22Rv1 (cell line): ENCODE measurements at regions not wholly inside any gene's neighbourhood (a gene's known extent, or its start where the extent isn't known, plus 50 kb on each side); places are given as distances from the start of the nearest gene placed in this dataset.

Source experiments
- H3K27ac ChIP-seq: fragments of 450-650 bp; 2 replicates; pipeline ENCODE4 v1.5.1; 2017
- ZFX ChIP-seq: fragments of 450-650 bp; IDR thresholded peaks from 2 replicates; pipeline ENCODE4 v1.6.1; 2017; ENCODE audit warnings: antibody characterized with exemption, borderline replicate concordance
- TF ChIP-seq, protein P1 (sequence below): fragments of 450-650 bp; IDR thresholded peaks from 2 replicates; pipeline ENCODE4 v1.5.1; 2017; ENCODE audit warnings: mild to moderate bottlenecking

DNA sequence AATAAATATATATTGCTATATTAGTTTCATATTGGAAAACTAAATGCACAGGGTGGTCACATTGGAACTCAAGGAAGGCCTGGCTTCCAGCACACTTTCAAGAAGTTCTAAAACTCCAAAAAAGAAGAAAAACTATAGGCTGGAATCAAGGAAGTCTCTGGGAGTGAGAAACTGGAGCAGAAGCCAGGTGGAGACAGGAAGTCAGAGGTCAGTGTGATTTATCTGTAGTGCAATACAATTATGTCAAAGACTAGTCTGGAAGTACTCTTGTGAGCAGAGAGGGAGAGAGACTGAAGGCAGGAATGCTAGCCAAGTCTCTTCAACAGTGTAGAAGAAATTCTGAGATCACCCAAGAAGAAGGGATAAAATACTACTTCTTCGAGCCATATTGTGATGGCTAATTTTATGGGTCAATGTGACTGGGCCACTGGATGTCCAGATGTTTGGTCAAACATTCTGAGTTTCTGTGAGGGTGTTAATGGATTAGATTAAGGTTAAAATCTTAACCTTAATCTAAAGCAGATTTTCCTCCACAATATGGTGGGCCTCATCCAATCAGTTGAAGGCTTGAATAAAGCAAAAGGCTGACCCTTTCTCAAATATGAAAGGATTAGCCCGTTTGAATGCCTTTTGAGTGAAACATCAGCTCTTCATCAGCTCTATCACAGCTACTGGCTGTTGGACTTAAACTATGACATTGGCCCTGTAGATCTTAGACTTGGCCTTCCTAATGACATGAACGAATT, 208.0 kb downstream of the TDRD15 start:
- no peak for TF ChIP-seq ZFX
- TF ChIP-seq, protein P1, sequence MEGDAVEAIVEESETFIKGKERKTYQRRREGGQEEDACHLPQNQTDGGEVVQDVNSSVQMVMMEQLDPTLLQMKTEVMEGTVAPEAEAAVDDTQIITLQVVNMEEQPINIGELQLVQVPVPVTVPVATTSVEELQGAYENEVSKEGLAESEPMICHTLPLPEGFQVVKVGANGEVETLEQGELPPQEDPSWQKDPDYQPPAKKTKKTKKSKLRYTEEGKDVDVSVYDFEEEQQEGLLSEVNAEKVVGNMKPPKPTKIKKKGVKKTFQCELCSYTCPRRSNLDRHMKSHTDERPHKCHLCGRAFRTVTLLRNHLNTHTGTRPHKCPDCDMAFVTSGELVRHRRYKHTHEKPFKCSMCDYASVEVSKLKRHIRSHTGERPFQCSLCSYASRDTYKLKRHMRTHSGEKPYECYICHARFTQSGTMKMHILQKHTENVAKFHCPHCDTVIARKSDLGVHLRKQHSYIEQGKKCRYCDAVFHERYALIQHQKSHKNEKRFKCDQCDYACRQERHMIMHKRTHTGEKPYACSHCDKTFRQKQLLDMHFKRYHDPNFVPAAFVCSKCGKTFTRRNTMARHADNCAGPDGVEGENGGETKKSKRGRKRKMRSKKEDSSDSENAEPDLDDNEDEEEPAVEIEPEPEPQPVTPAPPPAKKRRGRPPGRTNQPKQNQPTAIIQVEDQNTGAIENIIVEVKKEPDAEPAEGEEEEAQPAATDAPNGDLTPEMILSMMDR = no peak
- H3K27ac ChIP-seq = no peak overlapping the region

DNA sequence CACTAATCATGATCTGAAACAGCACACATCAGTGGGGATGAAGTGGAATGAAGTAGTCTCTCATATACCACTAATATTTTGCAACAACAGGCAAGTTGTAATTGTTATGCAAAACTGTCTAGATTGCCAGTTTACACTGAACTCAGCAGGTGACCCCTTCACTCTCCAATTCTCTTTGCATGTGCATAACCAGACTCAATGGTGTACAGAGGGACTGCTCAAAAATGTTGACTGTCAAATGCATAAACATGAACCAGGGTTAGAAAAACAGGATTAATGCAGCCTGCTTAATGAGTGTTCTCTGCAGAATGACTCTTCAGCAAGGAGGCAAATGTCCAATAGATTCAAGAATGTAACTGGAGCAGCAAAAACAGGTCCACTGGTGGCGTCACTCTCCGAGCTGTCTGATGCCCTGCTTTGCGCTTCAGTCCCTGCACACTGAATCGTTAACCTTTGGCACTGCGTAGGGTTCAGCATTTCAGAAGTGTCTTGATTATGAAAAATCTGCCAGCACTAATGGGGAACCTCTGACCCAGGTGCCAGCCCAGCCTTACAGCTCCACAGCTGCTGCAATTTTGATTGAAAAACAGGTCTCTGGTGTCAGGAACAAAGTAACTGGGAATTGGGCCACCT, 209.3 kb downstream of the TDRD15 start:
- TF ChIP-seq, protein P1 = no peak
- TF ChIP-seq ZFX = no peak
- H3K27ac ChIP-seq = no peak overlapping the region

DNA sequence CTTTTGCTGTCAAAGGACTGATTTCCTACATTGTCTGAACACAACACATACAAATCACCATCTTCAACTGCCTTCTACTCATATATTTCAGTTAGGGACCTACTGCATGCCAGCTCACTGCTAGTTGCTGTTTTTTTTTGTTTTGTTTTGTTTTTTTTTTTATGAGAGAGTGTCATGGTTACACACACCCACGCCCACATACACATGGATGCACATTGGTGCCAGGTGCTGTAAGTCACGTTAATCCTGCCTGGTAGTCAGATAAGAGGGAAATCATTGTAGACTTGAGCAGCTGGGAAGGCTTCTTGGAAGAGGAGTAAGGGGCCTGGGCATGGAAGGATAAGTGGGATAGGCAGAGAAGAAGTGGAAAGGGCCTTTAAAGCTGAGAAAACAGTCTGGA, 209.9 kb downstream of the TDRD15 start:
- no peak for TF ChIP-seq ZFX
- TF ChIP-seq, protein P1 = no peak
- H3K27ac ChIP-seq = no peak overlapping the region

DNA sequence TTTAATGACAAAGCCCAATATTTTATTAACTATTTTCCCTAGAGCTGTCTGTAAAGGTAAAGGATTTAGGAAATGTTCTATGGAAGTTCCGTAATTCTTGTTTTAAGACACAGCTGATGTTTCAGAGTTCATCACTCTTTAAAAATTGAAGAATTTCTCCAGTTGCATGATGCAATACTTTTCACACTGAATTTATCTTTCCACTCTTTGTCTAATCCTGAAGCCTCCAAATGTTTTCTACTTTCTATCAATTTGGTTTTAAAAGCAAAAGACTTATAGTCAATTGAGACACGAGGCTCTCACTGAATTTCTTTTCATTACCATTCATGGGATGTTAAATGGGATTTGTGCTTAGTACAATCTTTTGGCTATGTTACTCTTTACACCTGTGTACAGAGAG, 223.2 kb downstream of the TDRD15 start:
- H3K27ac ChIP-seq = no peak overlapping the region
- TF ChIP-seq, protein P1 = no peak
- TF ChIP-seq ZFX = no peak

DNA sequence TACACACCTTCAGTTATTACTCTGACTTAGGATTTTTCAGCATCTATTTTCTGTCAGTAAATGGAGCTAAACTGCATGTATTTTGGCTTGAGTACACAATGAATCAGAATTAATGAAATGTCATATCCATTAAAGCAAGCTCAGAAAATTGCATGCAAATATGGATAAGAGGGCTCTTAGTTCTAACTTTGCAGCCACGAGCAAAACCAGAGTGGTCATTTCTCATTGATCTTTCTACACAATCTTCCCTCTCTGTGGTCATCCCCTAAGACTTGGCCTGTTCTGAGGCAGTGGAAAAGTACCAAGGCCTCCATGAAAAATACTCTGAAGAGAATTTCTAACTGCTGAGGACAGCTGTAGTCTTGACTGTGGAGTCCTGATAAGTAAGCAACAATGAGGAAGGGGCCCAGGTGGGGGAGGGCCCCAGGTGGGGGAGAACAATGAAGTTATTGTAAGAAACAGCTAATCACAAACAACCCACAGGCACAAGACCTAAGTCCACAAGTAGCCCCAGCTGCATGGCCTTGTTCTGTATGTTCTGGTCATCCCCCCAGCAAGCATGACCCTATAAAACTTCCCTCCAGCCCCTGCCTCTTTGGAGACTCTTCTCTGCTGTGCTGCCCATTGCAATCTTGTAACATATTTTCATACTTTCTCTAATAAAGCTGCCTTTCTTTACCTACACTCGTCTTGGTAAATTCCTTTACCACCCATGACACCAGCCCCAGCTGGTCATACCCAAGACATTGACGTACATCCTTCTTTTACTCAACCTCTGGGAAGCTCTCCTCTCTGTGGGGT, 230.3 kb downstream of the TDRD15 start:
- TF ChIP-seq, protein P1 = no peak
- TF ChIP-seq ZFX = no peak
- H3K27ac ChIP-seq = no peak overlapping the region

DNA sequence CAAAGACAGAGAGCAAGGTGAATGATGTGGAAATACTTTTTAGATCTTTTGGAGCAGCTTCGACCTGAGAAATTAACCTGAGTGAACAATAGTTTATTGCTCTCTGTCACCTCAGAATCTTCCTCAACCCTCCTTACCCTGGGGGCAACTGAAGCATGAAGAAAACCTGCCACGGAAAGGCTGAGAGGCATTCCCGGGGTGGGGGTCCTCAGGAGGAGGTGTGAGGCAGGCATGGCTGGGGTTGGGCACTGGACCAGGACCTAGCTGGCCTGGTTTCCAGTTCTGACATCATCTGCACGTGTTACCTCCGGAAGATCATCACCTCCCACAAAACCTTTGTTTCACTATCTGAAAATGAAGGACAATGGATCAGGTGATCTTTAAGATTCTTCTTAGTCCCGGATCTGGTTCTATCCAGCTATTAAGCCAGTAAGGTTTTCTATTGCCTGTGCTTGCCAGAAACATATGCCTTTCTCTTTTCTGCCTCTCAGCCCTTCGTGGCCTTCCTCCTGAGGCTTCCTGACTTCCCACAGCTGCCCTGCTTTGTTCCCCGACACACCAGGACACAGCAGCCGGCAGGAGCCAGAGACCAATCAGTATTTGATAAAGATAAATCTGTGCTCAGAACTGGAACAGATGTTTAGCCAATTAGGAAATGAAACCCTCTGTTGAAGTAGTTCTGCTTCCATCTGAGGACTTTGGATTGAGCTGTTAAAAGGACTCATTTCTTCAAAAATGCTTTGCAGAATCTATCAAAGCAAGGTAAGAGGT, 232.5 kb downstream of the TDRD15 start:
- no peak overlapping the region for H3K27ac ChIP-seq
- TF ChIP-seq, protein P1 = no peak
- no peak for TF ChIP-seq ZFX
